Vagina (tissue), 2 donors: ENCODE measurements at regions not wholly inside any gene's neighbourhood (a gene's known extent, or its start where the extent isn't known, plus 50 kb on each side); places are given as distances from the start of the nearest gene placed in this dataset.

Experiments used
- POLR2A ChIP-seq, 2 donors: fragments of 450-650 bp; IDR thresholded peaks; one replicate each; pipeline ENCODE4 v1.6.1; 2017; ENCODE audit warnings: antibody characterized with exemption in 2 of 2, mild to moderate bottlenecking in 2 of 2, moderate library complexity in 2 of 2
- TF ChIP-seq, protein P1 (sequence below), 3 experiments: fragments of 450-650 bp in 2 of 3; fragments of 200-600 bp in 1 of 3; sonication (generic) in 1 of 3; IDR thresholded peaks; one replicate each; pipeline ENCODE4 v1.5.1; 2017 to 2019; ENCODE audit warnings: antibody characterized with exemption in 3 of 3, mild to moderate bottlenecking in 2 of 3, moderate library complexity in 2 of 3

- TF ChIP-seq, protein P1, sequence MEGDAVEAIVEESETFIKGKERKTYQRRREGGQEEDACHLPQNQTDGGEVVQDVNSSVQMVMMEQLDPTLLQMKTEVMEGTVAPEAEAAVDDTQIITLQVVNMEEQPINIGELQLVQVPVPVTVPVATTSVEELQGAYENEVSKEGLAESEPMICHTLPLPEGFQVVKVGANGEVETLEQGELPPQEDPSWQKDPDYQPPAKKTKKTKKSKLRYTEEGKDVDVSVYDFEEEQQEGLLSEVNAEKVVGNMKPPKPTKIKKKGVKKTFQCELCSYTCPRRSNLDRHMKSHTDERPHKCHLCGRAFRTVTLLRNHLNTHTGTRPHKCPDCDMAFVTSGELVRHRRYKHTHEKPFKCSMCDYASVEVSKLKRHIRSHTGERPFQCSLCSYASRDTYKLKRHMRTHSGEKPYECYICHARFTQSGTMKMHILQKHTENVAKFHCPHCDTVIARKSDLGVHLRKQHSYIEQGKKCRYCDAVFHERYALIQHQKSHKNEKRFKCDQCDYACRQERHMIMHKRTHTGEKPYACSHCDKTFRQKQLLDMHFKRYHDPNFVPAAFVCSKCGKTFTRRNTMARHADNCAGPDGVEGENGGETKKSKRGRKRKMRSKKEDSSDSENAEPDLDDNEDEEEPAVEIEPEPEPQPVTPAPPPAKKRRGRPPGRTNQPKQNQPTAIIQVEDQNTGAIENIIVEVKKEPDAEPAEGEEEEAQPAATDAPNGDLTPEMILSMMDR (IDR thresholded peaks at IDR 0.05) = no peak
- no peak for TF ChIP-seq POLR2A (IDR thresholded peaks at IDR 0.05)
Observed at GRCh38 chr21:43352154-43352537, 74.8 kb downstream of the SIK1 start.
